GM12873 (cell line): ENCODE measurements at regions not wholly inside any gene's neighbourhood (a gene's known extent, or its start where the extent isn't known, plus 50 kb on each side); places are given as distances from the start of the nearest gene placed in this dataset.

Experiments used
- CTCF ChIP-seq: IDR thresholded peaks from 2 replicates; pipeline ENCODE4 v1.5.1; 2012; ENCODE audit warnings: low read depth, mild to moderate bottlenecking, moderate library complexity, low read length, control low read depth; ENCODE audit not compliant: insufficient read depth; ENCODE audit errors: missing control alignments

GRCh38 chr15:48041454-48041853 is 79.3 kb upstream of the SLC24A5 start:
- no peak for TF ChIP-seq CTCF

- no peak for TF ChIP-seq CTCF
Observed at GRCh38 chr15:48046813-48047438, 73.9 kb upstream of the SLC24A5 start.

- no peak for TF ChIP-seq CTCF
Observed at GRCh38 chr15:48049736-48050135, 71.1 kb upstream of the SLC24A5 start.

- TF ChIP-seq CTCF, result no peak
Observed at GRCh38 chr15:48052946-48053345, 67.8 kb upstream of the SLC24A5 start.

GRCh38 chr15:48058371-48058770 is 62.4 kb upstream of the SLC24A5 start:
- no peak for TF ChIP-seq CTCF

GRCh38 chr15:48059791-48060190 is 61.0 kb upstream of the SLC24A5 start:
- TF ChIP-seq CTCF, result no peak

- TF ChIP-seq CTCF, result no peak
Observed at GRCh38 chr15:48060396-48060795, 60.4 kb upstream of the SLC24A5 start.
